HG03432 (cell line): ENCODE measurements at regions not wholly inside any gene's neighbourhood (a gene's known extent, or its start where the extent isn't known, plus 50 kb on each side); places are given as distances from the start of the nearest gene placed in this dataset.
"Not testable (repeated sequence)": the region's sequence is repeated elsewhere in the genome, so short reads cannot be mapped to it uniquely, and the experiment has no call there.

Source experiments
- ATAC-seq: cut with Tn5 transposase; IDR thresholded peaks from one replicate; pipeline ENCODE4 v1.9.1; 2021; ENCODE audit warnings: mild to moderate bottlenecking, moderate library complexity; ENCODE audit not compliant: unreplicated experiment

DNA sequence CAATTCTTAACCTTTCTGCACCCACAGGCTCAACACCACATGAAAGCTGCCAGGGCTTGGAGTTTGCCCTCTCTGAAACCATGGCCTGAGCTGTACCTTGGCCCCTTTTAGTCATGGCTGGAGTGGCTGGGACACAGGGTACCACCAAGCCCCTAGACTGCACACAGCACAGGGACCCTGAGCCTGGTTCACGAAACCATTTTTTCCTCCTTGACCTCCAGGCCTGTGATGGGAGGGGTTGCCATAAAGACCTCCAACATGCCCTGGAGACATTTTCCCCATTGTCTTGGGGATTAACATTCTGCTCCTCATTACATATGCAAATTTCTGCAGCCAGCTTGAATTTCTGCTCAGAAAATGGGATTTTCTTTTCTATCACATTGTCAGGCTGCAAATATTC, 113.4 kb downstream of the XPNPEP1 start:
- ATAC-seq, result not testable (repeated sequence)

DNA sequence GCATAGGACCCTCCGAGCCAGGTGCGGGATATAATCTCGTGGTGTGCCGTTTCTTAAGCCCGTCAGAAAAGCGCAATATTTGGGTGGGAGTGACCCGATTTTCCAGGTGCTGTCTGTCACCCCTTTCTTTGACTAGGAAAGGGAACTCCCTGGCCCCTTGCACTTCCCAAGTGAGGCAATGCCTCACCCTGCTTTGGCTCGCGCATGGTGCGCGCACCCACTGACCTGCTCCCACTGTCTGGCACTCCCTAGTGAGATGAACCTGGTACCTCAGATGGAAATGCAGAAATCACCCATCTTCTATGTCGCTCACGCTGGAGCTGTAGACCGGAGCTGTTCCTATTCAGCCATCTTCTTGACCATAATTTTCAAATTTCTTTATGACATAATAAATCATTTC, 122.1 kb downstream of the XPNPEP1 start:
- ATAC-seq, result not testable (repeated sequence)

DNA sequence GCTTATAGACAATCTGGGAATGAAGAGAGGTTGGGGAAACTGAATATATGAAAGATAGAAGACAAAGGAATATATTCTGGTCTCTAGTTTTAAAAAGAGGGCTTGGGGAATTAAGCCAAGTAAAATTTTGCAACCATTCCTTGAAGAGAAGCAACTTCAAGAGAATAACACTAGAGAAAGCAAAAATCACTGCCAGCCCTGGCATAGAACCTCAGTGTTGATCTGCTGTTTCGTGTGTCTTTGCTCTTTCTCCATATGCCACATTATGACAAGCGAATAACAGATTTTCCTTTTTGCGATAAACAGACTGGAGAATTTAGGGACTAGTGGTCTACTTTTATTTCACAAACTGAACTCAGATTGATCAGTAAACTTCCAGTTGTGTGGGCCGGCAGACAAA, 132.7 kb downstream of the XPNPEP1 start:
- ATAC-seq, result no peak

DNA sequence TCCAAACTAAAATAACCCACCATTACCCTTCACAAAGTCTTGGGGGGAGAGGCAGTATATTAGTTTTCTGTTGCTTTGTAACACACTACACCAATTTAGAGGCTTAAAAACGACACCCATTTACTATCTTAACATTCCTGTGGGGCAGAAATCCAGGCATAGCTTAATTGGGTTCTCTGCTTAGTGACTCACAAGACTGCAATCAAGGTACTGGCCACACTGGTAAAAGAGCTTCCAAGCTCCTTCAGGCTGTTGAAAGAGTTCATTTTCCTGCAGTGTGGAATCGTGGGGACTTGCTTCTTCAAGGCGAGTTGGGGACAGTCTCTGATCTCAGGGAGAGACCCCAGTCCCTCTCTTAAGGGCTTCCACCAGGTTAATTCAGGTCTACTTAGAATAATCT, 139.1 kb downstream of the XPNPEP1 start:
- no peak for ATAC-seq

DNA sequence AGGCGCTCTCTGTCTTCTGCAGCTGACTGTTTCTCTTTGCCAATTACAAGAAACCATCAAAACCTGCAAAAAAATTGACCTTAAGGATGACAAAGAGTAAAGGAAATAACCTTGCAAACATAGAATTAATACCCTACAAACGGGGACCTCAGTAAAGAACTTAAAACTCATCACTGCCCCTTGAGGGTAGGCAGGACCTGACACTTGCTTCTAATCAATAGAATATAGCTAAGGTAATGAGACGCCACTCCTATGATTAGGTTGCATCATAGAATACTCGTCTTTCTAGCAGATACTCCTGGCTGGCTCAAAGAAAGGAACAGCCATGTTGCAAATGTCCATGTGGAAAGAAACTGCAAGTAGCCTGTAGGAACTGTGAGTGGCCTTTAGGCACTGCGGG, 140.0 kb downstream of the XPNPEP1 start:
- ATAC-seq, result no peak

DNA sequence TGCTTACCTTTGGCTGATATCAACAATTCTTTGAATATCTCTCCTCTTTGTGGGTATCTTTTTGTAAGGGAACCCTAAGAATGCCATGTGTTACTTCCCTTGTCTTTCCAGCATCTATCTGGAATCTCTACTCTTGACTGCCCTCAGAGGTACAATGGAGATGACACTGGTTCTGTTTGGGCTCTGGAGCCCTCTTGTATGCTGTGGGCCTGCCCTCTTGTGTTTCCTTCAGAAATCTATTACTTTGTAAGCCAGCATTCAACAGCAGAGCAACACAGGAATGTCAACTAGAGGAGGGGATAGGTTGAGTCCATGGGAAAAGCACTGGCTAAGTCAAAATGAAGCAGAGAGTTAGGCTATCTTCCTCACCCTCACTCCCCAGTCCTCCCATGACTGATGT, 142.3 kb downstream of the XPNPEP1 start:
- ATAC-seq, result no peak

DNA sequence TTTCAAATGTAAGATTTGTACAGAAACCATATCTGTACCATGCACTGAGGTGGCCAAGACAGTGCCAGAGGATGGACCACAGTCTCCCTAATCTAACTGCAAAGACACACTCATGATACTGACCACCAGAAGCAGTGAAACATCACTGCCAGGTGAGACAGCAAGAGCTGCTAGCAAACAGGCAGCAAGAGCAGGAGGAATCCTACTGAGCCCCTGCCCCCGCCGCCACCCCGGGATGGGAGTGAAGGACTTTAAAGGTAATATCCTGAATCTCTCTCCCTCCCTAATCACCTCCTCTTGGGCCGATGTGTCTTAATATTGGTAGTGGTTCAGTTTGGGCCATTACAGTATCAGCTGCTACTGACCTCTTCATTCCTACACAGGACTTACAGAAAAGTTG, 144.3 kb downstream of the XPNPEP1 start:
- no peak for ATAC-seq

DNA sequence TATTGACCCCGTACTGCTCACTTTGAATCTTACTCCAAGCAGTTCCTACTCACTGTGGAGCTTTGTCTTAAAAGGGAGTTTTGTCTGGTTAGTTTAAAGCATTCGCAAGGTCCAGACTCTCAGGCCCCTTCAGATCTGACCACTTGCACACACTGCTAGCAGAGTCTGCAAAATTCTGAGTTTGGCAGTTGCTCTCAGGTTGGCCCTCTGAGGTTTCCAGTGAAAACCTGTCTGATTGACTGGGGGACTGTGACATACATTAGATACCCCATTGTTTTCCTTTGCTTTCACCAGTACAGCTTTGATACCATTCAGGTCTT, 149.2 kb downstream of the XPNPEP1 start:
- peak; percentile 6 for ATAC-seq

DNA sequence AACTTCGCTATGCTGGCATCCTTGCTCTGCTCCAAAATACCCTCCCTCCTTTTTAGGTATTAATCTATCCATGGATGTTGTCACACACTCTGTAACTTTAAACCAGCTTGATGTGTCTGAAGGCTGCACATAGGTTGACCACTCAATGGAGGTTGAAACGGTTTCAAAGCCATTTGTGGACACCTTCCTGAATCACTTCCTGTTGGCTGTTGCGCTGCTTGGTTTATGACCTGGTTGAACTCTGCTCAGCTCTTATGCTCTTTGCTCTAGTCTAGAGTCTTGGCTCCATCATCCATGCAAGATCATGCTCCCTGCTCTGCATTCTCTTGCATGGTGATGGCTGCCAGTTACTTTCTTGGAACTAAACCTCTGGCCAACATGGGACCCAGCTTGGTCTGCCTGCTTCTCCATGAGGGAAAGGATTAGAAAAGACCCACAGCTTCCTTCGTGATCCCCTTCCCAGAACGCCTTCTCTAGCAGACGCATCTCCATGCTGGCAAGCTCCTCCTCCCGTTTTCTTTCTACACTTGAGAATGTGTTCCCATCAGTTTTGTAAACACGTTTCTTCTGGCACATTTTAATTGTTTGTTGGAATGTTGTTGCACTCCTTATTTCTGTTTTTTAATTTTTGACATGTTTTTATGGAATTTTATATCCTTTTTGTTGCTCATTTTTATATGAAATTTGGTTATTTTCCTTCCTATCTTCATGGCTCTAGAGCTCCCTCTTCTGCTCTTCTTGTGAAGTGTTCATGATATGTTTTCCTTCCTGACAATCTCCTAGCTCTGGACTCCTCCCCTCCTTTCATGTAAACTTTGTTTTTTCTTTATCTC, 149.8 kb downstream of the XPNPEP1 start:
- ATAC-seq, result peak; percentile 66

DNA sequence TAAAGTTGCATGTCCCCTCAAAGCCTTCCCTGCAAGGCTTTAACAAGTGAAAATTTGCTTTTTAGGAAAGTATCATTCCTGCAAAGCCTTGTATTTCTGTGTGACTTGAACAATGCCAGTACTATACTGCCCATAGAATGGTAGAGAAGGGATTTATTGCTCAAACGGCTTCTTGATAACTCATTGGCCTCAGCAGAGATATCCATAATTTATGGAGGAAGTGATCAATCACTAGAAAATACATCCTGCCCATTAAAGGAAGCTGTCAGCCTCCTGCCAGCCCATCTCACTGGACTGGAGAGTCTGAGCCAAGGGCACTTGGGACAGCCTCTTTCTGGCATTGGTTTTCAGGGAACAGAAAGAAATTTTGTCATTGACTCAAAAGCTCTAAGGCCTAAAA, 152.6 kb downstream of the XPNPEP1 start:
- ATAC-seq, result no peak

DNA sequence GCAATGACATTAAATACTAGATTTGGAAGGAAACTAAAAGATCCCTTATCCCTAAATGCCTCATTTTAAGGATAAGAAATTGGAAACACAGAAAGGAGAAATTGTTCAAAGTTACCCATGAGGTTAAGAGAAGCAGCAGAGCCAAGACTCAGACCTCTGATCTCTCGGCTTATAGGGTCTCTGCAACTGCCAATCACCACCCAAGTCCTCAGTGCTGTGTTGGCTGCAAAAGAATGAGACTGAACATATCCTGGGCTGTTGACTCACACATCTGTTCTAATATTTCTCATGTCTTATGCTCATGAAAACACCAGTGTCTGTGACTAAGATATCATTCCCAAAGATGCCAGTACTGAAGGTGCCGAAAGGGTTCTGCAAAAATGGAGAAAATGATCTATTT, 153.3 kb downstream of the XPNPEP1 start:
- no peak for ATAC-seq

DNA sequence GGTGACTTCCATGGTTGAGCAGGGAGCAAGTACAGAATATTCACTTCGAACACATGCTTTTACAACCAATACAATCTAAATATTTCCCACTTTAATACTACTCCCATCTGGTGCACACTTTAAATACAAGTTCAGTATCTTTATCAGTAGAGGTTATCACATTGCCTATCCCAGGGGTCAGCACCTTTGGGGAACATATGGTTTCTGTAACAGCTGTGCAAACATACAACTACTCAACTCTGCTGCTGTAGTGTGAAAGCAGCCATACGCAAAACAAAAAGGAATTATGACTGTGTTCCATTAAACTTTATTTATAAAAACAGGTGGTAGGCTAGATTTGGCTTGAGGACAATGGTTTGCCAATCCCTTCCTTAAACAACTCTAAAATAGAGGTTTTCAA, 157.5 kb downstream of the XPNPEP1 start:
- no peak for ATAC-seq

DNA sequence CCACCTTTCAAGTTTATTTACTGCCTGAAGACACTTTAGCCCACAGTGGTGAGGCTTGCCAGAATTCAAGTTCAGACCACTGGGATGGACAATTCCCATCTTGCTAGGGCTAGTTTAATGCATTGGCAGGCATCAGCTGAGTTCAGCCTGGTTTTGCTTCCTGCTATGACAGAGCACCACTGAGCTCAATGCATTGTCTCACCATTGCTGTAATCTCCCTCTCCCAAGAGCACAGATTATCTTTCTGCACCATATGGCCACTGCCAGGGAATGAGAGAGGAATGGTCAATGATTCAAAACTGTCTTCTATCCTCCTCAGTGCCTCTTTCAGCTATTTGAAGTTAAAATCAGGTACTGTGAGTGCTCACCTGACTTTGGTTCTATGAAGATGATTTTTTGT, 160.8 kb downstream of the XPNPEP1 start:
- no peak for ATAC-seq

DNA sequence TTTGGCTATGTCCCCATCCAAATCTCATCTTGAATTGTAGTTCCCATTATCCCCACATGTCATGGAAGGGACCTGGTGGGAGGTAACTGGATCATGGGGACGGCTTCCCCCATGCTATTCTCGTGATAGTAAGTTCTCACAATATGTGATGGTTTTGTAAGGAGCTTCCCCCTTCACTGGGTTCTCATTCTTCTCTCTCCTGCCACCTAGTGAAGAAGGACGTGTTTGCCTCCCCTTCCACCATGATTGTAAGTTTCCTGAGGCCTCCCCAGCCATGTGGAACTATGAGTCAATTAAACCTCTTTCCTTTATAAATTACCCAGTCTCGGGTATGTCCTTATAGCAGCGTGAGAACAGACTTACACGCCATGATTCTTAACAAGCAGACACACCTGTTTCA, 165.6 kb downstream of the XPNPEP1 start:
- ATAC-seq, result not testable (repeated sequence)

DNA sequence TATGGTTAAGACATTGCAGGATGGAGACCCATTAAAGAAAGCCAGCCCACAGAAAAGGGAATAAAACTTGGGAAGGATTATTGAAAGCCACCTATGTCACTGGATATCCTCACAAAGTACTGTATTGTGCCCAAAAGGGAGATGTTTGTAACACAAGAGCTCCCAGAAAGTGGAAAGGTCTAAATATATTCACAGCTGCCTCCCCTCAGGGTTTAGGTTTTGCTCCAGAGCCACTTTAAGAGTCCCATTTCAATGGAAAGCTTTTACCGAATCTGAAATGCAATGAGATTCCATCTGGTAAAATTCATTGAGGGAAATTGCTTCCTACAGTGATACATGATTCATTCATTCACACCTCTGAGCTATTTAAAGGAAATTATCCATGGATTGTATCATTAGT, 176.4 kb downstream of the XPNPEP1 start:
- ATAC-seq, result no peak

DNA sequence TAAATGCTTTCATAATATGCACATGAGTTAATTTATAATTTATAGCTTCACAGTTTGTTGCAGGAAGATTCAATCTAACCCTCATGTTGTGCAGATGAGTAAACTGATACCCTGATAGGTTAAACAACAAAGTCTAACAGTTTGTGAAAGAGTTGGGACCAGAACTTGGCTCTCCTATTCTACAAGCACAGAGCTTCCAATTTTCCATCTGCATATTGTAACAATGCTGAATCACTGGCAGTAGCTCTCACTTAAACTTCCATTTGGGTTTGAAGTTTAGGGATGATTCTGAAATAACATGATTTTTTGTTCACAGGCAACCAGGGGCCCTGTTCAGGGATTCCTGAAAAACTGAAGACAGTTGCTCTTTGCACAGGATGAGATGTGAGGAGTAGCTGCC, 179.3 kb downstream of the XPNPEP1 start:
- ATAC-seq, result no peak

DNA sequence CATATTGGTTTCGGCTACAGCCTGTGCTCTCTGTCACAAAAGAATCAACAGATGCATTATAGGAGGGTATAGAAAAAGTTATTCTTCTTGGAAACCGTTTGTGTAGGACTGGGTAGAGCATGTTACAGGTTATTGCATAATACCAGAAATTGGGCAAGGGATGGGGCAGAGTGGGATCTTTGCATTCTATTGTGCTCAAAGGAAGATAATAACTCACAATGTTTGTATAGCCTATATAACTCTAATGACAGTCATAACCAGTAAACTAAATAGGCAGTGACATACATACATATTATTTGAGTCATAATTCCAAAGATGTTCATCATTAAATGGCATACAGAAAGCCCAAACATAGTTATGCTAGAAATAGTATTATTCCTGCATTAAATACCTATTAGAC, 179.7 kb downstream of the XPNPEP1 start:
- no peak for ATAC-seq

DNA sequence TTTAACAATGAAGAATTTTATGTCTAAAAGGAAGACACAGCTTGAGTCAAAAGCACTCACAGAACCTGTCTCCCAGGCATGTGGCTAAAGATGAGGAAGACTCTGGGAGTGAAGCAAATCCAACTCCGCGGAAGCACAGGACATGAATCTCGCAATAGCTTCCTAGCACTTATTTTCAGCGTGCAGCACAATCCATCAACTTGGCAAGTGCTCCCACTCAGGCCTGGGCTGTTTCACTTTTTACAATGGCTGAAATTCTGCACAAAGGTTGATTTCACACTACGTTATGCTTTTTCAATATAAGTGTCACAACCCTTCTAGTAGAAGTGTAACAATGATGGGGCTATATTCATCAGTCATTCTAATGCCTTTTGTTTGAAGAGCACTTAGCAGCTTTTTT, 180.2 kb downstream of the XPNPEP1 start:
- ATAC-seq, result no peak

DNA sequence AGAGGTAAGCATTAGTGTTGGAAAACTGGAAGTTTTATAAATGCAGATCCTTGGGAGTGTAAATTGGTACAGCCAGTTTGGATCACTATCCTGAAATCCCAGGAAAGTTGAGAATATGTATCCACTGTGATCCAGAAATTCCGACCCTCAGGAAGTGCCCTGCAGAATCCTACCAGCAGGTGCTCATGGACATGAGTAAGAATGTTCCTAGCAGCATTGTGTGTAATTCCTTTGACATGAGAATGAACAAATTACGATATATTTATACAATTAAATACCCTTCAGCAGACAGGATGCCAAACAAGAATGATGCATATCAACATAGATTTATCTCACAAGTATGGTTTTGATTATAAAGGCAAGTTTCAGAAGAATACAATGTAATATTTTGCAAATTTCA, 181.6 kb downstream of the XPNPEP1 start:
- no peak for ATAC-seq

DNA sequence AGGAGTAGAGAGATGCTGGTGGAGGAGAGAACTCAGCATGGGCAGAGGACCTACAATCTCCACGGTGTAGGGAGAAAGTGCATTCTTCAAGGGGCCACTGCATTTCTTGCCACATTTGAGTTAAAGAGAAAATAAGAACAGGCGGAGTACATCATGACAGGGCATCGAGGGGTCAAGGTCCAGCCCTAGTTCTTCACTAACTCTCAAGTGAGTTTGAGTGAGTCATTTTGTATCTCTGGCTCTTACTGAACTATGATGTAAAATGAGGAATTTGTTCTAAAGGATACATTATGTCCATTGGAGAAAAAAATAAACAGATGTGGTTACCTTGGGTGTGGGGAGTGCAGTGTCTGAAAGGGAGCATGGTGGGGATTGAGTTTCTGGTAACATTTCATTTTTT, 182.9 kb downstream of the XPNPEP1 start:
- no peak for ATAC-seq

DNA sequence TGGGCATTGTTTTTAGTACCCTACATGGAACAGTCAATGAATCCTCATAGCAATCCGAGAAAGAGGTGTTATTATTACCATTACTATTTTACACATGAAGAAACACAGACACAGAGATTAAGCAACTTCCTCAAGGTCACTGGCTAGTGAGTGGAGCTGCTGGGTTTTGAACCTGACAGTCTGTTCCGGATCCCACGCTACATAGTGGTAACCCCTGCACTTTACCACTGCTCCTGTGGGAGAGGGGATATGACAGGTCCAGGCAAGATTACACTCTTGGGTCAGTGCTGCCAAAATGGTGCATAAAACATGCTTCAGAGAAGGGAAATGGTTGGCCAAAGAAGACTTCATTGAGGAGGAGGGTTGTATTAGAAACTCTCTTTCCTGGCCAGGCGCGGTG, 185.7 kb downstream of the XPNPEP1 start:
- no peak for ATAC-seq

DNA sequence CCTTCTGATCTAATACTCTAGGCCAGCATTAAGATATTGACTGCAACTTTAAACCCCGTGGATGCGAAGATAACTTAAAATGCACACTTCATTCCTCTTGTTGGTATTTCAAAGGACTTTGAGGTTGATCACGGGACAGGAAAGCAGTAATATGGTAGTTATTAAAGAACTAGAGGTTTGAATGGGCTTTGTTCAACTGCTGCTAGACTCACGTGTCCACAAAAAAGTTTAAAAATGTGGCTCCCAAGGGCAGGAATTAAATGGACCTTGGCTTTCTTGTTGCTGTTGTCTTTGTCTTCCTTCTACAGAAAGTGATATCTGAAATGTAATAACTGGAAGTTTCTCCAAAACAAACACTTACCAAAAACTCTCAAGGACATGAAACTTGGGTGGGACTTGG, 186.3 kb downstream of the XPNPEP1 start:
- no peak for ATAC-seq

DNA sequence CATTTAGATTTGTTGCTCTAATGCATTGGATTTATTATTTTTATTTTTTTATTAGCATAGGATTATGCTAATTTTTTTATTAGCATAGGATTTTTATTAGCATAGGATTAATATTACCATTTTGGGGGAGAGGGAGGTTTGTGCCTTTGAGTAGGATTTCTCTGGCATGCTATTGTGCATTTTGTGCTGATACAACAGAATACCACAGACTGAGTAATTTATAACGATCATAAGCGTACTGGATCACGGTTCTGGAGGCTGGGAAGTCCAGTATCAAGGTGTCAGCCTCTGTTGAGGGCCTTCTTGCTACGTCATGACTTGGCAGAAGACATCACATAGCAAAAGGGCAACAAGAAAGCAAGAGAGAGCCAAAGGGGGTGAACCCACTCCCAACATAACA, 187.5 kb downstream of the XPNPEP1 start:
- ATAC-seq, result no peak
